Fibroblast of the aortic adventitia (primary cell): ENCODE measurements at regions not wholly inside any gene's neighbourhood (a gene's known extent, or its start where the extent isn't known, plus 50 kb on each side); places are given as distances from the start of the nearest gene placed in this dataset.

Experiments
- DNase-seq: peaks from one replicate; pipeline ENCODE4 v3.0.0-alpha.2; 2010; ENCODE audit warnings: low read depth
- H3K4me3 ChIP-seq: 2 replicates; pipeline ENCODE4 v1.5.1; 2011; ENCODE audit warnings: low read depth, mild to moderate bottlenecking, control low read depth, low read length, moderate library complexity
- CTCF ChIP-seq: IDR thresholded peaks from 2 replicates; pipeline ENCODE4 v1.5.1; 2011; ENCODE audit warnings: mild to moderate bottlenecking, low read length, control low read depth, inconsistent platforms; ENCODE audit not compliant: insufficient read depth

GRCh38 chr15:100726421-100727190 is 124.2 kb downstream of the ASB7 start:
- TF ChIP-seq CTCF = no peak
- DNase-seq = peak; percentile 35
- H3K4me3 ChIP-seq = no peak overlapping the region

GRCh38 chr15:100727291-100727851 is 125.0 kb downstream of the ASB7 start:
- DNase-seq = no peak
- TF ChIP-seq CTCF = no peak
- H3K4me3 ChIP-seq = no peak overlapping the region

GRCh38 chr15:100728371-100729201 is 126.2 kb downstream of the ASB7 start:
- TF ChIP-seq CTCF = no peak
- H3K4me3 ChIP-seq = no peak overlapping the region
- DNase-seq = no peak

GRCh38 chr15:100729461-100729860 is 127.1 kb downstream of the ASB7 start:
- TF ChIP-seq CTCF = no peak
- DNase-seq = no peak
- no peak overlapping the region for H3K4me3 ChIP-seq

- no peak for DNase-seq
- H3K4me3 ChIP-seq = no peak overlapping the region
- no peak for TF ChIP-seq CTCF
These were observed 127.7 kb downstream of the ASB7 start for GRCh38 chr15:100730129-100730528.

GRCh38 chr15:100730655-100731266 is 128.4 kb downstream of the ASB7 start:
- TF ChIP-seq CTCF = no peak
- no peak overlapping the region for H3K4me3 ChIP-seq
- DNase-seq = no peak
